Fibroblast of lung (primary cell): ENCODE measurements at regions not wholly inside any gene's neighbourhood (a gene's known extent, or its start where the extent isn't known, plus 50 kb on each side); places are given as distances from the start of the nearest gene placed in this dataset.

Experiments used
- CTCF ChIP-seq, 2 donors: IDR thresholded peaks in 1 of 2; conservative IDR thresholded peaks in 1 of 2; 1 replicate in 1 of 2; 2 replicates in 1 of 2; pipeline ENCODE4 v1.5.1; 2011 to 2012; ENCODE audit warnings: low read length in 2 of 2, control low read depth in 1 of 2, inconsistent platforms in 1 of 2, low read depth in 1 of 2, mild to moderate bottlenecking in 1 of 2
- EZH2 ChIP-seq: IDR thresholded peaks from 2 replicates; pipeline ENCODE4 v1.5.1; 2012; ENCODE audit warnings: low read length, control low read depth, mild to moderate bottlenecking; ENCODE audit errors: missing control alignments

- TF ChIP-seq CTCF (conservative IDR thresholded peaks at IDR 0.05 in 1 of 2, IDR thresholded peaks at IDR 0.05 in 1 of 2; ENCODE audit: low read depth in 1 of 2, low read length in 2 of 2) (peak in 1 of 2 donors; percentile 28), EZH2 (no peak)
These were observed 680.6 kb upstream of the MBL2 start for GRCh38 chr10:53453196-53453595.
